Endothelial cell of umbilical vein (primary cell): ENCODE measurements at regions not wholly inside any gene's neighbourhood (a gene's known extent, or its start where the extent isn't known, plus 50 kb on each side); places are given as distances from the start of the nearest gene placed in this dataset.

Experiments
- BruUV-seq: library from RNA; stranded (reverse); fragments of 400-500 nt; replicated peaks from 2 replicates; lab custom pipeline; 2021; lab: Mats Ljungman, UMichigan
- CTCF ChIA-PET: fragments of 300-600, 350-600 bp; sonication (Branson Sonifier 250); formaldehyde crosslinking; loops from one replicate; lab custom pipeline; 2021; ENCODE audit warnings: antibody characterized with exemption, inconsistent platforms; lab: Charles Lee
- POLR2A ChIA-PET: fragments of 300-600, 350-600 bp; sonication (Branson Sonifier 250); formaldehyde crosslinking; loops from one replicate; lab custom pipeline; 2021; ENCODE audit warnings: antibody characterized with exemption, inconsistent platforms; lab: Charles Lee
- DNase-seq: peaks from one replicate; pipeline ENCODE4 v3.0.0-alpha.2; 2011; ENCODE audit warnings: low read depth, low spot score
- FAIRE-seq: peaks from 2 replicates; lab custom pipeline; 2011; peaks lifted over from hg19 to GRCh38; lab: Jason Lieb, UNC
- H2AFZ ChIP-seq: 2 replicates; pipeline ENCODE4 v1.6.0; 2012; ENCODE audit warnings: low read depth, low read length, control low read depth, inconsistent platforms
- H3K27ac ChIP-seq: 2 replicates; pipeline ENCODE4 v1.5.1; 2011; ENCODE audit warnings: low read depth, mild to moderate bottlenecking, control low read depth, low read length, moderate library complexity; ENCODE audit not compliant: insufficient read depth
- H3K27me3 ChIP-seq, 2 experiments: 2 replicates each; pipeline versions ENCODE4 v1.6.0 to v1.6.1; 2011; ENCODE audit warnings: low read length in 2 of 2, mixed read lengths in 1 of 2; ENCODE audit not compliant: control insufficient read depth in 2 of 2, insufficient read depth in 2 of 2
- H3K36me3 ChIP-seq, 2 experiments: 2 replicates in 1 of 2; 3 replicates in 1 of 2; pipeline ENCODE4 v1.5.1; 2011; ENCODE audit warnings: low read length in 2 of 2, mild to moderate bottlenecking in 1 of 2, moderate library complexity in 1 of 2; ENCODE audit not compliant: control insufficient read depth in 2 of 2, insufficient read depth in 2 of 2; ENCODE audit errors: extremely low read depth in 1 of 2
- H3K4me1 ChIP-seq: 3 replicates; pipeline ENCODE4 v1.5.1; 2011; ENCODE audit warnings: mild to moderate bottlenecking, low read length; ENCODE audit not compliant: control insufficient read depth, insufficient read depth; ENCODE audit errors: extremely low read depth
- H3K4me2 ChIP-seq: 2 replicates; pipeline ENCODE4 v1.6.1; 2011; ENCODE audit warnings: low read length, control low read depth, mixed read lengths; ENCODE audit not compliant: insufficient read depth
- H3K4me3 ChIP-seq, 3 experiments: fragments of 200-600 bp in 1 of 3; sonication (generic), shearing (Covaris generic) in 1 of 3; replicated peaks in 1 of 3; 2 replicates each; pipeline ENCODE4 v1.5.1; 2011 to 2016; ENCODE audit warnings: control low read depth in 3 of 3, low read length in 3 of 3, mild to moderate bottlenecking in 2 of 3, inconsistent platforms in 1 of 3, low read depth in 1 of 3, moderate library complexity in 1 of 3; ENCODE audit not compliant: insufficient read depth in 1 of 3
- H3K79me2 ChIP-seq: 2 replicates; pipeline ENCODE4 v1.6.0; 2012; ENCODE audit warnings: low read length, inconsistent platforms; ENCODE audit not compliant: control insufficient read depth, insufficient read depth
- H3K9ac ChIP-seq: replicated peaks from 2 replicates; pipeline ENCODE3; 2011; ENCODE audit warnings: low read length, control low read depth; ENCODE audit not compliant: insufficient read depth; ENCODE audit errors: extremely low read depth
- H3K9me1 ChIP-seq: replicated peaks from 3 replicates; pipeline ENCODE4 v1.6.0; 2011; ENCODE audit warnings: mild to moderate bottlenecking, low read length; ENCODE audit not compliant: control insufficient read depth, insufficient read depth; ENCODE audit errors: extremely low read depth
- H3K9me3 ChIP-seq: replicated peaks from 2 replicates; pipeline ENCODE4 v1.5.1; 2012; ENCODE audit warnings: low read length, inconsistent platforms; ENCODE audit not compliant: control insufficient read depth, insufficient read depth
- H4K20me1 ChIP-seq: replicated peaks from 2 replicates; pipeline ENCODE3; 2011; ENCODE audit warnings: mild to moderate bottlenecking, low read length; ENCODE audit not compliant: control insufficient read depth, insufficient read depth; ENCODE audit errors: extremely low read depth
- EZH2 ChIP-seq: IDR thresholded peaks from 2 replicates; pipeline ENCODE4 v1.6.1; 2012; ENCODE audit warnings: borderline replicate concordance, low read depth, mild to moderate bottlenecking, moderate library complexity, low read length, inconsistent platforms; ENCODE audit not compliant: severe bottlenecking
- FOS ChIP-seq: IDR thresholded peaks from 2 replicates; pipeline ENCODE4 v1.6.1; 2011; ENCODE audit warnings: mild to moderate bottlenecking, low read length, moderate library complexity, borderline replicate concordance; ENCODE audit not compliant: insufficient read depth
- GATA2 ChIP-seq: IDR thresholded peaks from 2 replicates; pipeline ENCODE4 v1.7.0; 2011; ENCODE audit warnings: low read depth, mild to moderate bottlenecking, moderate library complexity, mixed read lengths, low read length; ENCODE audit not compliant: insufficient read length, insufficient read depth
- JUN ChIP-seq: IDR thresholded peaks from 2 replicates; pipeline ENCODE4 v1.6.1; 2011; ENCODE audit warnings: borderline replicate concordance, low read depth; ENCODE audit not compliant: insufficient read length, insufficient read depth
- MYC ChIP-seq: IDR thresholded peaks from one replicate; pipeline ENCODE4 v1.6.1; 2011; ENCODE audit warnings: mild to moderate bottlenecking, low read depth, low read length
- POLR2A ChIP-seq: IDR thresholded peaks from 2 replicates; pipeline ENCODE4 v1.6.1; 2012; ENCODE audit warnings: low read depth, mild to moderate bottlenecking, control low read depth, low read length
- POLR2AphosphoS5 ChIP-seq: IDR thresholded peaks from 2 replicates; pipeline ENCODE4 v1.6.1; 2012; ENCODE audit warnings: low read depth, mild to moderate bottlenecking, control low read depth, low read length, moderate library complexity; ENCODE audit not compliant: insufficient read depth
- dilution Hi-C: fragments of 300-500 bp; cut with MboI; formaldehyde crosslinking; loops from one replicate; pipeline ENCODE4 v1.15.0; 2019; ENCODE audit warnings: low sequenced_read_pairs; ENCODE audit not compliant: extremely low pct_ligation_motif_present
- intact Hi-C: fragments of 100-400 bp; cut with micrococcal nuclease; formaldehyde crosslinking; loops from one replicate; pipeline ENCODE4 v1.10.0; 2022
- TF ChIP-seq, protein P1 (sequence below): IDR thresholded peaks from 2 replicates; pipeline ENCODE4 v1.6.1; 2011; ENCODE audit not compliant: insufficient read depth, insufficient read length
- TF ChIP-seq, protein P2 (sequence below), 2 donors: IDR thresholded peaks; 1 replicate in 1 of 2; 2 replicates in 1 of 2; pipeline ENCODE4 v1.5.1; 2011; ENCODE audit warnings: low read length in 2 of 2, mild to moderate bottlenecking in 2 of 2, moderate library complexity in 2 of 2, control low read depth in 1 of 2, inconsistent platforms in 1 of 2, low read depth in 1 of 2; ENCODE audit not compliant: insufficient read depth in 1 of 2; ENCODE audit errors: extremely low read depth in 1 of 2

DNA sequence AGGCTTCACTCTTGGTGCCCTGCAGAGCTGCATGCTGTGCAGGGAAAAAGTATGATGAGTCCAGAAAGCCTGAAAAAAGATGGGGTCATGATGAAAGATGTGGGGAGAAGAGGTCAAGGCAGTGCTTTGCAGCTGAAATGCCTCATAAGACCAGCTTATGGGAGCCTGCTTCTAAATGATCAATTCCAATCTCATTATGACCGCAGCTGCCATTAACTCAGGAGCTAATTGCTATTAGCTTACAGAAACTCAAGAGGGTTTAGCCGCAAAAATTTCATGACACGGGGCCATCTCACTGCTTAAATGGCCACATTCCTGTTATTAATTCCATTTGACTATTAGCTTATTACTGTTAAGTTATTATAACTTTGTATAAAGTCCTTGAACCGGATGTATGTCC is 502.9 kb upstream of the ZMIZ1 start:
- TF ChIP-seq POLR2A (no peak), GATA2 (no peak), FOS (no peak), MYC (no peak), POLR2AphosphoS5 (no peak), EZH2 (no peak), JUN (no peak)
- TF ChIP-seq, protein P1, sequence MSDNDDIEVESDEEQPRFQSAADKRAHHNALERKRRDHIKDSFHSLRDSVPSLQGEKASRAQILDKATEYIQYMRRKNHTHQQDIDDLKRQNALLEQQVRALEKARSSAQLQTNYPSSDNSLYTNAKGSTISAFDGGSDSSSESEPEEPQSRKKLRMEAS, result no peak
- TF ChIP-seq, protein P2, sequence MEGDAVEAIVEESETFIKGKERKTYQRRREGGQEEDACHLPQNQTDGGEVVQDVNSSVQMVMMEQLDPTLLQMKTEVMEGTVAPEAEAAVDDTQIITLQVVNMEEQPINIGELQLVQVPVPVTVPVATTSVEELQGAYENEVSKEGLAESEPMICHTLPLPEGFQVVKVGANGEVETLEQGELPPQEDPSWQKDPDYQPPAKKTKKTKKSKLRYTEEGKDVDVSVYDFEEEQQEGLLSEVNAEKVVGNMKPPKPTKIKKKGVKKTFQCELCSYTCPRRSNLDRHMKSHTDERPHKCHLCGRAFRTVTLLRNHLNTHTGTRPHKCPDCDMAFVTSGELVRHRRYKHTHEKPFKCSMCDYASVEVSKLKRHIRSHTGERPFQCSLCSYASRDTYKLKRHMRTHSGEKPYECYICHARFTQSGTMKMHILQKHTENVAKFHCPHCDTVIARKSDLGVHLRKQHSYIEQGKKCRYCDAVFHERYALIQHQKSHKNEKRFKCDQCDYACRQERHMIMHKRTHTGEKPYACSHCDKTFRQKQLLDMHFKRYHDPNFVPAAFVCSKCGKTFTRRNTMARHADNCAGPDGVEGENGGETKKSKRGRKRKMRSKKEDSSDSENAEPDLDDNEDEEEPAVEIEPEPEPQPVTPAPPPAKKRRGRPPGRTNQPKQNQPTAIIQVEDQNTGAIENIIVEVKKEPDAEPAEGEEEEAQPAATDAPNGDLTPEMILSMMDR (IDR thresholded peaks at IDR 0.05; ENCODE audit: extremely low read depth in 1 of 2, insufficient read depth in 1 of 2, low read depth in 1 of 2, low read length in 2 of 2), result no peak
- FAIRE-seq, result no peak
- Histone ChIP-seq H3K36me3 (no peaks in the 10 kb centered on the region), H2AFZ (no peak overlapping the region), H3K9ac (no peak overlapping the region), H3K4me1 (no peaks in the 10 kb centered on the region), H4K20me1 (no peaks in the 10 kb centered on the region), H3K4me2 (no peak overlapping the region), H3K27me3 (peaks cover 7 to 14% of the 10 kb centered on the region in 2 experiments), H3K4me3 (no peak overlapping the region), H3K9me3 (no peaks in the 10 kb centered on the region), H3K79me2 (no peaks in the 10 kb centered on the region), H3K9me1 (no peaks in the 10 kb centered on the region), H3K27ac (no peak overlapping the region)
- intact Hi-C loops (no loop called here), dilution Hi-C loops (no loop called here)
- ChIA-PET POLR2A (interaction anchor here (0.6 kb wide), 1 partner anchor 20 kb away, joined by 3 read pairs; no protein-coding TSS in a partner anchor), CTCF (interaction anchor here (1.1 to 2.1 kb wide), 2 partner anchors 40 to 518 kb away, joined by 3 to 5 read pairs; no protein-coding TSS in a partner anchor)
- BruUV-seq, result no TSS peak
- DNase-seq, result no peak
